Hematopoietic multipotent progenitor cell treated with erythropoietin and hydrocortisone succinate and interleukin-3 and kit ligand, for 15 days (in vitro differentiated cells): ENCODE measurements at regions not wholly inside any gene's neighbourhood (a gene's known extent, or its start where the extent isn't known, plus 50 kb on each side); places are given as distances from the start of the nearest gene placed in this dataset.
"Not testable (repeated sequence)": the region's sequence is repeated elsewhere in the genome, so short reads cannot be mapped to it uniquely, and the experiment has no call there.

Experiments used
- DNase-seq: peaks from one replicate; pipeline ENCODE4 v3.0.0-alpha.2; 2015; ENCODE audit warnings: low spot score

DNA sequence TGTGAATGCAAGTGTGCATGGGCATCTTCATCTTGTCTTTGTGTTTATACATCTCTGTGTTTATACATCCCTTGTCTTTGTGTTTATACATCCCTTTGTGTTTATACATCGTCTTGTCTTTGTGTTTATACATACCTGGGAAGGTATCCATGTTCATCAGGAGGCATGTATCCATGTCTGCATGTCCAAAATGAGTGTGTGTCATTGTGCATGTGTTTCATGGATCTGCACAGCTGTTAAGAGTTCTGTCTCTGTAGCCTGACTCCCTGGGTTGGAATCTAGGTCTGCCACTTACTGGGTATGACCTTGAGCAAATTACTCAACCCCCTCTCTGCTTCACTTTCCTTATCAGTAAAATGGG lies 50.1 kb upstream of the SIRPA start:
- DNase-seq: no peak

DNA sequence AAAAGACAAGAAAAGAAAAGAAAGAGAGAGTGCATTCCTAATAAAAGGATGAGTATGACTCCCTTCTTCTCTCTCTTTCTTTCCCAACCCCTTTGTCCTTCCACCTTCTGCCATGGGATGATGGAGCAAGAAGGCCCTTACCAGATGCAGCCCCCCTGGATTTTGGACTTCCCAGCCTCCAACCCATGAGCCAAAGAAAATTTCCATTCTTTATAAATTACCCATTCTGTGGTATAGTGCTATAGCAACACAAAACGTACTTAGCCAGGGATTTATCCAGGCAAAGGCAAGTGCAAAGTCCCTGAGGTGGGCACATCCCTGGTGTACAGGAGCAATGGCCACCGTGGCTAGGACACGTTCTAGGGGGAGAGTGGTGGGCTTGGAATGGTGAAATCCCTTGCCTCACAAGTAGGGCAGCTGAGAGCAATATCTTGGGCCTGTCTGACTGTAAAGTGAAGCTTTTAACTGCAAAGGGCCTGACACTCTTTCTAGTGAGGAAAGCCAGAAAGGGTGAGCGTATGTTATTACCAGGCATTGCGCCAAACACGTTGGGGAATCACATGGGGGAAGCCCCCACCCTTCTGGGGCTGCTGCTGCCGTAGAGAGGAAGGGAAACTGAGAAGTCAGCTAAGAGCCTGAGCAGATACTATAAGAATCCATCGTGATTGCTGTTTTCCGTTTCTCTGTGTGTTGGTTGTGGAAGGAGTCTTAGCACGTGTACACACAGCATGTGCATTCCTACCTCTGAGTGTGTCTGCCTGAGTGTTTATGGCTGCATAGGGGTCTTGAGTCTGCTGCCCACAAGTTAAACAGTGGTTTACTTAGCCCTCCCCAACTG lies 50.7 kb upstream of the SIRPA start:
- DNase-seq: no peak

DNA sequence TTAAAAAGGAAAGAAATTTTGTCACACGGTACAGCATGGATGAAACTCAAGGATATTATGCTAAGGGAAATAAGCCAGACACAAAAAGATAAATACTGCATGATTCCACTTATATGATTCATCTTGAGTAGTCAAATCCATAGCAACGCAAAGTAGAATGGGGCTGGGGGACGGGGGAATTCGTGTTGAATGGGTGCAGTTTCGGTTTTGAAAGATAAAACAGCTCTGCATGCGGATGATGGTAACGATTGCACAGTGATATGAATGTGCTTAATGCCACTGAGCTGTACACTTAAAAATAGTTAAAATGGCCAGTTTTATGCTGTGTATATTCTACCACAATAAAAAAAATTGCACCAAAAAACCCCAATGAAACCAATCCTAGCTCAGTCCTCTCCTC lies 52.9 kb upstream of the SIRPA start:
- DNase-seq: no peak

DNA sequence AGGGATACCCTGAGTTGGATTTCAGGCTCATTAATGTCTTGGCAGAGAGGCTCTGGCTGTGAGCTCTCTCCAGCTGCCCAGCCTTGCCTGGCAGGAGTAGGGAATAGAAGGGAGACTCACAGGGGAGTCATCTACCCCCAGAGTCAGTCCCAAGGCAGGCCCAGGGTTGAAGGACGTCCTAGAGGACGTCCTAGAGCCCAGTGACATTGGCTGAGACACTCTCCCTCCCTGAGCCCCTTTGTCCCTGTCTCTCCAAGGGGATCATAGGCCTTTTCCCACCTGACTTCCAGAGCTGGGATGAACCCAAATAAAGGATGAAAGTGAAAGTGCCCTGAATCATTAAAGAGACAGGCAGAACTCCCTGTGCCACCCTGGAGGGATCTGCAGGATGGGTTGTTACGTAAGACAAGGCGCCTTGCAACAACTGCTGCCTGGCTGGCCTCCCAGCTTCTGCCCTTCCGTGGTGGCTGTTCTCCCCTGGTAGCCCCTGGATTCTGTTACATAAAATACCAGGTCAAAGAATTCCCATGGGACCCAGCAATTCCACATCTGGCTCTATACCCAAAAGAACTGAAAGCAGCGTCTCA lies 53.6 kb upstream of the SIRPA start:
- no peak for DNase-seq

DNA sequence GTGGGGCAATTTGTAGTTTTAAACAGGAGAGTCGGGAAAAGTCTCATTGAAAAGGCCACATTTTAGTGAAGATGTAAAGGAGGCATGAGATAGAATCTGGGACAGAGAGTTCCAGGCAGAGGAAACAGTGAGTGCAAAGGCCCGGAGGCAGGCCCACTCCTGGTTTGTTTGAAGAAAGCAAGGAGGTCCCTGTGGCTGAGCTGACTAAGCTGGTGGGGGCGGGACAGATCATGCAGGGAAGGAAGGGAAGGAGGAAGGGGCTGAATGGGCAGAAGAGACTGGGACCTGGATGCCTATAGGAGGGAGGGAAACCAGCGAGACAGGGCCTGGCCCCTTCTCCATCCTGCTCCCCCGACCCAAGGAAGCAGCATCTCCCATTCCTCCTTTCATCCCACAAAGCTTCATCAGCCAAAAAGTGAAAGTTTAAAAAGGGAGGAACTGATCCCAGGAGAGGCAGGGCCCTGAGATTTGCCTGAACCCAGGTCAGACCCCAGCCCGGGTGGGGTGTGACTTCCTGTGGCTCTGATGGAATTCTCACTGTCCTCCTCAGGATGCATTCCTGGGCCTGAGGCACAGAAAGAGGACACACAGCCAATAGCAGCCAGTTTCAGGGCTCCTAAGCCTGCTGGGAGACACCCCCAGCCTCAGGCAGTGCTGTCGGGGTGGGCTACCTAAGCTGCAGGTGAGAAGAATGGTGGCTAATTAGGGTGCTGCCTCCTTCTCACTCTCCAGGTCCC lies 54.2 kb upstream of the SIRPA start:
- no peak for DNase-seq

DNA sequence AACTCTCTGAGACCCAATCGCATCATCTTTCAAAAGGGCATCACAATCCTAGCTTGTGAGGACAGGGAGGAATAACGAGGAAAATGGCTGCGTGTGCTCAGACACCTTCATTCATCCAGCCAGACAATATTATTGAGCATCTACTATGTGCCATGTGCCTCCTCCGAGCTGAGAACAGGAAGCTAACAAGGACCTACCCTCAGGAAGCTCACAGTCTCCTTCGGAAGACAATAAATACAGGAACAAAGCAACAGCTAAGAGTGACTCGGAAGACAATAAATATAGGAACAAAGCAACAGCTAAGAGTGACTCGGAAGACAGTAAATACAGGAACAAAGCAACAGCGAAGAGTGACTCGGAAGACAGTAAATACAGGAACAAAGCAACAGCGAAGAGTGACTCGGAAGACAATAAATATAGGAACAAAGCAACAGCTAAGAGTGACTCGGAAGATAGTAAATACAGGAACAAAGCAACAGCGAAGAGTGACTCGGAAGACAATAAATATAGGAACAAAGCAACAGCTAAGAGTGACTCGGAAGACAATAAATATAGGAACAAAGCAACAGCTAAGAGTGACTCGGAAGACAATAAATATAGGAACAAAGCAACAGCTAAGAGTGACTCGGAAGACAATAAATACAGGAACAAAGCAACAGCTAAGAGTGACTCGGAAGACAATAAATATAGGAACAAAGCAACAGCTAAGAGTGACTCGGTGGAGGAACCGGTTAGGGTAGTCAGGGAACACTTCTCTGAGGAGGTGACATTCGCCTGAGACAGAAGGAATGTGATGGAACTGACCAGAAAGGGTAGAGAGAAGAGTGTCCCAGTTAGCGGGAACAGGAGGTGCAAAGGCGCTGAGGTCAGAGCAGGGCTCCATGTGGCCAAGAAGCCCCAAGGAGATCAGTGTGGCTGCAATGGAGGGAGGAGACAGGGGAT lies 55.6 kb upstream of the SIRPA start:
- DNase-seq: not testable (repeated sequence)

DNA sequence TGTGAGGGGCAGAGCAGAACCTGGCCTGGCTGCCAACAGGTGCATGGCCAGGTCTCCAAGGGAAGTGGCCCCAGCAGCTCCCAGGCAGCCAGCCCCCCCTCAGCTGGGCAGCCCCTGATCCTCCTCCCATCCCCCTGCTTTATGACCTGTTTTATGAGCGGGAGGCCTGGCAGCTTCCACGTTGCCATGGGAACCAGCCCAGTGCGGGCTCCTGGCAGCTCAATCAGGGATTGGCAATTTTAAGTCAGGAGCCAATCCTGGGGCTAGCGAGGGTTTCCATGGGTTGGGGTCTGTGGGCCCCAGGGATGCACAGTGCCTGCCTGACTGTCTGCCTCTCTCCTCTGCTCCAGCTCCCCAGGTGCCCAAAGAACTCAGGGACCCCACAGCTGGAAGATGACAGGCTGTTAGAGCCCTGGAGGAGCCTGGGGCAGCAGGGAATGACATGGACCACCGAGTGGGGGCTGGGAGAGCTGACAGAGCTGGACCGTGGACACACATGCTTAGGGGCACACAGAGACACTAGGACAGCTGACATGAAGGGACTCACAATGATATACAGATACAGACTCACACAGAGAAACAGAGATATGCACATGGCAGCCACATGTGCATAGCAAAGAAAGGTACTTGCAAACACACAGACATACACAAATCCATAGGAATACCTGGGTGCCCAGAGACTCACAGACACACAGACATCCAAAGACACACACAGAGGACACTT lies 56.5 kb upstream of the SIRPA start:
- DNase-seq: no peak

DNA sequence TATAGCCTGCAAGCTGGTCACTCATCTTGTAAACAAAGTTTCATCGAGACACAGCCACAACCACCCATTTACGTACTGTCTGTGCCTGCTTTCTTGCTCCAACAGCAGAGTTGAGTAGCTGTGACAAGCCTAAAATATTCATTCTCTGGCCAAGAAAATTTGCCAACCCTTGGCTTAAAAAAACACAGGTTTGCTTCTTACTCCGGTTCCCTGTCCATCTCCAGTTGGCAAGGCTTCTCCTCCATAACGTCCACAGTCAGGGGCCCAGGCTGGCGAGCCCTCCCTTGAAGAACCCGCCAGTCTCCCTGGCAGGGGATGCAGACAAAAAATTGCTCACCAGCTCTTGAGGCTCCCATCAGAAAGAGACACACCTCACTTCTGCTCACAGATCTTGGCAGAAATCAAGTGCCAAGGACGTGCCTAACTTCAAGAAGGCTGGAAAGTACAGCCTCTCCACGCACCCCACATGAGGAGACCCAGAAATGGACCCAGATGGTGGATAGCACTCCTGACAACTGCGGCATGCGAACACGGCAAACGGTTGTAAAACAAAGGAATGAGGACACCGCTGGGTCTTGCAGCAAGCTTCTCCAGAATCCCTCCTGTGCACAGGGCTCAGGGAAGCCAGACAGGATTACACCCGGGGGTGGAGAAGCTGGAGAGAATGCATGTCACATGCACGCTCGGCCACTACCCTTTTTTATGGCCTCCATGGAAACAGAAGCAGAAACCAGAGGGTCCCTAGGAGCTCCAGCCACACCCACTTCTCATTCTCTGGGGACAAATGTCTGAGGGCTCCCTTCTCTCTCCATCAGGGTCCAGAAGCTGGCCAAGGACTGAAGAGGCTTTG lies 59.8 kb upstream of the SIRPA start:
- DNase-seq: no peak

DNA sequence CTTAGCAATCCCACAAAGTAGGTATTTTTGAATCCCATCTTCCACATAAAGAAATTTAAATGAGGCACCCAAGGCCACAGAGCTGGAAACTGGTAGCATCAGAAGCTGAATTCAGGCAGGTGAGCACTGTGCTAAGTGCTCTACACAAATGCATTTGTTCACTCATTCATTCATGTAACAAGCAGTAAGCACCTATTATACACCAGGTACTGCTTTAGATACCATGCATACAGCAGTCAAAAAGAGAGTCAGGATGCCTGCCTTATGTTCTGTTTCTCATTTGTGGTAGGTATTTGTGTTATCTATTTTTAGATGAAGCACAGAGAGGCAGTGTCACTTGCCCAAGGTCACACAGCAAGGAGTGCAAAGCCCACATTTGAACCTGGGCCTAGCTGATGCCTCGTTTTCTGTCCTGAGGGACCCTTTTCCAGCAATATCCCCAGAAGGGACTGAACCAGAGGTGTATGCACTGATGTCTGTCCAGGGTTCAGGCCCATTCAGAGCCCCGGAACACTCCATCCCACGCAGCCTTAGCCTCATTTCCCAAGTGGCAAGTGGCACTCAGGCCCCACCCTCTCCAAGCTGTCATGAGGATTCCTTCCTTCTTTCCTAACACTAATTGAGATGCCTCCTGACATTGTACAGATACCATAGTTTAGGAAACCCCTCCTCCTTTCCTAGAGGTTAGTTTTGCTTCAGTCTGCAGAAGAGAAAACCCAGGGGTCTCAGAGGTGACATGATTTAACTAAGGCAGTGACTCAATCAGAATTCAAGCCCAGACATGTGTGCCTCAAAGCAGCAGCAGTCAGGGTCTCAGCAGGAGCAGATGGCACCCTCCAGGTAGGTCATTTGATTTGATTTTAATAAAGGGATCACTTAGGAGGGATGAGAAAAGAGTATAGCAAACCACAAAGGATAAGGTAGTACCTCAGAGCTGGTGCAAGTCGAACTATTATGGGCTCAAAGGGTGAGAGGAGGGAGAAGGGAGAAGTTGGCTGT lies 61.2 kb upstream of the SIRPA start:
- DNase-seq: no peak

DNA sequence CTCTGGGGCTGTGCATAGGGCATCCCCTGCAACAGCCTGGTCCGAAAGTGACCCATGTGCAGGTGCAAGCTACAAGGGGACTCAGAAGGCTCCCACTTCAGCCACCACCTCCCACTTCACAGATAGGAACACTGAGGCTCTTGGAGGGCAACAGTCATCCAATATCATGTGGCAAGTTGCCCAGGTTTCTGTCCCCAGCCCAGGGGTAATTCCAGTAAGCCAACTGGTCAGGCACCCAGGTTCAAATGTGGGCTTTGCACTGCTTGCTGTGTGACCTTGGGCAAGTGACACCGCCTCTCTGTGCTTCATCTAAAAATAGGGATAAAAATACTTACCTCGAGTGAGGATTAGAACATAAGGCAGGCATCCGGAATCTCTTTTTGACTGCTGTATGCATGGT lies 62.0 kb upstream of the SIRPA start:
- DNase-seq: no peak

DNA sequence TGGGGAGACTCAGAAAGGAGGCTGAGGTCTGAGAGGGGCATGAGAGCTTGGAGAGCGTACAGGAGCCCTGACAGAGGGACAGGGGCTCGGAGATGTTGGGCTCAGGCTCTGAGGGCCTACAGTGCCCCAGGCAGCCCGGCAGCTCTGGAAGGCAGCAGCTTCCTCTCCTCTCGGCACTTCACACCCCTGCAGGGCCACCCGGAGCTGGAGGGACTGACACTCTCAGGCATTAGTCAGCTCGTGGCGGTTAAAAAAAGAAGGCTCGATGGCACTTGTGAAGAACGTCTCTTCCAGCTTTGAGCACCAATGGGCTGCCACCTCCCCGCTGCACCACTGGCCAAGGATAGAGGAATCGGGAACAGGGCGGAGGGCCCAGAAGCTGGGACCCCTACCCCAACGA lies 62.6 kb upstream of the SIRPA start:
- DNase-seq: no peak

DNA sequence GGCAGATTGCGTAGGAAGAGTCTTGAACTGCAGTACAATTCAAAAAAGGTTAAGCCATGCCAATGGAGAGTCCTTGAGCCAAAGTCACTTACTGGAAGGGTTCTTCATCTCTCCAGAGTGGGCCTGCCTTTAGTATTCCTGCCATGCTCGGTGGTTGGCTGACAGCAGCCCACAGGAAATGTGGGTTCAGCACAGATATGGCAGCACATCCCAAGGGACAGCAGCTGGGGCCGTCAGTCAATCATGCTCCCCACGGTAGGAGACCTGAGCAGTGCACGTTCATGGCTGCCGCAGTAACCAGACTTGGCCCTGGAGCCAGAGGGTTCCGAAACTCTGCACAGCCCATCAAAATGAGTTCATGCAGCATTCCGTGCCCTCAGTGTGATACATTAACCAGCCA lies 63.6 kb upstream of the SIRPA start:
- no peak for DNase-seq

DNA sequence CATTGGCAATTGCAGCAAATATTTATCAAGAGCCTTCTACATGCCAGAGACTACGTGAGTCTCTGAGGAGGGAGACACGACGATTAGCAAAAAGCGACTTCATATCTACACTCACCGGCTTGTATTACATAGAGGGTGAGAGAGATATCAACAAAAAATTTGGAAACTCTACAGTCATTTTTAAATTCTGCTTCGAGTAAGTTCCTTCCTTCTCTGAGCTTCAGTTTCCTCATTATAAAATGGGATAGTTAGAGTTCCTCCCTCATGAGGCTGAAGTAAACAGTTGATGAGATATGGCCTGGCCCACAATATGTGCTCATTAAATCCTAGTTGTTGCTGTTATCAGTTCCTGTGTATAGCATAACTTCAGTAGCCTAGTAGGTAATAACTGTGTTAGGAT lies 64.1 kb upstream of the SIRPA start:
- no peak for DNase-seq

DNA sequence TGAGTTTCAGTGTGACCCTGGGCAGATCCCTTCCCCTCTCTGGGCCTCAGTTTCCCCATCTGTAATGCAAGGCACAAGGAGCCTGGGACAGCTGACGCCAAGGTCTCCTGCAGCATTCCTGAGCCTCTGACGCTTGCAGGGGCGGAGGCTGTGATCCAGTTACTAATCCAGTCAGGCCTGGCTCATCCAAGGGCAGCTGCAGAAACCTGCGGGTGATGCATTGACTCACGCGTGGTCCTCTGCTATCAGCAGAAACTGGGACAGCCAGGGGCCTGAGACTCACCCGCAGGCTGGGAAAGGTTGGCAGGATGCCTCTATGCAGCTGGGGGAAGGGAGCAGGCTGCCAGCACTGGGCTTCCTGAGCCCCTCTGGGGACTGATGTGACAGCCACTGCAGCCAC lies 65.0 kb upstream of the SIRPA start:
- no peak for DNase-seq

DNA sequence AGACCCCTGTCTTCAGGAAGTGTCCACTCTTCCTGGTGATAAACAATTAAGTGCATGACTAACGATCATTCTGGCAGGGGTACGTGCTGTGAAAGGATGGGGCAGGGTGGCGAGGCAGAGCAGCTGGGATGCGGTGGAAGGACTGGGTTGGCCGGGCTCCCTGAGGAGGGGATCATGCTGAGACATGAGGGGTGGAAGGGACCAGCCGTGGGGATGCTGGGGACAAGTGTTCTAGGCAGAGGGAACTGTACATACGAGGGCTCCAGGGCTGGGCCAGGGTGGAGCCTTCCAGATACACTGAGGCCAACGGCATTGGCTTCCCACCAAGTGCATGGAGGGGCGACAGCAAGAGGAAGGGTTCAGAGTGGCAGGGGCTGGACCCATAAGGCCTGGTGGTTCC lies 65.7 kb upstream of the SIRPA start:
- no peak for DNase-seq

DNA sequence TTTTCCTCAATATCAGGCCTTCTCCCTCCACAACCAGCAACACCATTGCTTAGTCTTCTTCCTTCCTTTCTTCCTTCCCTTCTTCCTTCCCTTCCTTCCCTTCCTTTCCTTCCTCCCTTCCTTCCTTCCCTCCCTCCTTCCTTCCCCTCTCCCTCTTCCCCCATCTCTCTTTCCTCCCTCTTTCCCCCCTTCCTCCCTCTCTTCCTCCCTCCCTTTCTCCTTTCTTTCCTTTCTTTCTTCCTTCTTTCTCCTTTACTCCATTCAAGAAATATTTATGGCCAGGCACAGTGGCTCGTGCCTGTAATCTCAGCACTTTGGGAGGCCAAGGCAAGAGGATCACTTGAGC lies 66.4 kb upstream of the SIRPA start:
- no peak for DNase-seq

DNA sequence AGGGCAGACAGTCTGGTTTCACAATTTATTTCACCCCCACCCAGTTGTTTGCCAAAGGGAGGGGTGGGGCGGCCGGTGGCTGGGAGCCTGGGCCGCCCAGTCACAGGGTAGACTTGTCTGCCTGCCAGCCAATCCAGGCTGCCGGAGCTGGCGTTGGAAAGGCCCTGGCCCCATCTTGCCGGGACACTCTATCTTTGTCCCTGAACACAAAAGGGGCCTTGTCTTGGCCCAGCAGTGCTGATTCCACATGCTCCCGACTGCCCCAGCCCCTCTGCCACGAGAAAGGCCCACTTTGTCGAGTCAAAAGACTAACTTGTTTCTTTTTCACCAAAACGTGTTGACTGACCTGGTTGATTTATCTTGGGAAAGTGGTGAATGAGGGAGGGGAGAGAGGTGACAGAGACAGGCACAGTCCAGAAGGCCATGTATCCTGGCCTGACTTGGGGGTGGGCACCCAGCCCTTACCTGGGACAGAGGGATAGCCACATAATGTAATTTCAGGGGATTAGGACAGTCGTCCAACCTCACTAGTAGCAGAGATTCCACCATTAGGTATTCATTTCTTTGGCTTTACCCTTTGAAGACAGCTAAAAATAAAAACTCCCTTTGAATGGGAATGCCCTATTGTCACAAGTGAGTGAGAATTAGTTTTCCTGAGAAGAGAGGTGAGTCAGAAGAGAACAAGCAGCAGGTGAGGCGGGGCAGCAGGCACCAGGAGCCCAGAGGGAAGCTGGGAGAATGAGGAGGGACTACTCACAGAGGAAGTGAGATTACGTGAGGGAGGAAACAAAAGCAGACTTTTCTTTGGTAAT lies 67.0 kb upstream of the SIRPA start:
- no peak for DNase-seq

DNA sequence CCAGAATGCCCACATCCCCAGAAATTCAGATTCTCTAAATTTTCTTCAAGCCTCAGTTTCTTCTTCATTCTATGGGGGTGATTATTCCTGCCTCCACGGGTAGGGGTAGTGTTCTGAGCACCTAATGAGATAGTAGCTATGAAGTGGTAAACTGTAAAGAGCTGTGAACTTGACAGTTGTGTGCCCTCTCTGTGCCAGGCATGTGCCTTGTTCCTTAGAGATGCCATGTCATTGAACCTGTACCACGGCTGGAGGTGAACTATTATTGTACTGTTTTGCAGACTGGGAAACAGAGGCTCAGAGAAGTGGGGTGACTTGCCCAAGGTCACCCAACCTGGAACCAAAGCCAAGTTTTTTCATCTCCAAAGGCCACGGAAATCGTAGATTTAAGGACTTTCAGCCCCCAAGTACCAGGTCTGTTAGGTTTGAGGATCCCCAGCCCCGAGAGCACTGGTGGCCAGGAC lies 67.7 kb upstream of the SIRPA start:
- no peak for DNase-seq
